GM12878 (cell line): ENCODE measurements at regions not wholly inside any gene's neighbourhood (a gene's known extent, or its start where the extent isn't known, plus 50 kb on each side); places are given as distances from the start of the nearest gene placed in this dataset.

Experiments used
- ATAC-seq: fragments of 200-7000 bp; cut with Tn5 transposase; 3 replicates; pipeline ENCODE4 v1.9.1; 2020; ENCODE audit warnings: mild to moderate bottlenecking, moderate library complexity
- BruUV-seq: library from RNA; stranded (reverse); fragments of 400-500 nt; replicated peaks from 2 replicates; lab custom pipeline; 2021; lab: Mats Ljungman, UMichigan
- CTCF ChIA-PET: fragments of 300-600 bp; sonication (Branson Sonifier 250); formaldehyde crosslinking; extraction: SDS; loops from one replicate; lab custom pipeline; 2021; ENCODE audit warnings: inconsistent platforms; lab: Yijun Ruan, JAX
- POLR2A ChIA-PET: fragments of 350-600 bp; formaldehyde crosslinking; extraction: SDS; loops from one replicate; lab custom pipeline; 2021; ENCODE audit warnings: inconsistent platforms; lab: Charles Lee
- RAD21 ChIA-PET: fragments of 300-600 bp; sonication (Branson Sonifier 250); formaldehyde crosslinking; loops from one replicate; lab custom pipeline; 2023; ENCODE audit warnings: antibody characterized with exemption; ENCODE audit not compliant: unreplicated experiment; lab: Charles Lee
- SMC1A ChIA-PET: fragments of 300-600 bp; sonication (Branson Sonifier 250); formaldehyde crosslinking; loops from one replicate; lab custom pipeline; 2023; ENCODE audit not compliant: unreplicated experiment, uncharacterized antibody; lab: Charles Lee
- DNase-seq: peaks from one replicate; pipeline ENCODE4 v3.0.0-alpha.2; 2011; ENCODE audit warnings: low read depth, low spot score
- FAIRE-seq: peaks from 3 replicates; lab custom pipeline; 2011; peaks lifted over from hg19 to GRCh38; lab: Jason Lieb, UNC
- H2AFZ ChIP-seq: 2 replicates; pipeline ENCODE4 v1.6.0; 2011; ENCODE audit warnings: low read depth, low read length, control low read depth; ENCODE audit not compliant: control insufficient read depth
- H3K27ac ChIP-seq: 2 replicates; pipeline ENCODE4 v1.5.1; 2011; ENCODE audit warnings: control low read depth; ENCODE audit not compliant: control insufficient read depth, insufficient read depth
- H3K27me3 ChIP-seq, 2 experiments: replicated peaks in 1 of 2; 2 replicates each; pipeline versions ENCODE4 v1.6.0 to v1.6.1; 2011; ENCODE audit warnings: low read length in 1 of 2; ENCODE audit not compliant: control insufficient read depth in 2 of 2, insufficient read depth in 2 of 2
- H3K36me3 ChIP-seq, 2 experiments: 2 replicates each; pipeline ENCODE4 v1.5.1; 2011; ENCODE audit warnings: low read length in 1 of 2; ENCODE audit not compliant: control insufficient read depth in 2 of 2, insufficient read depth in 2 of 2
- H3K4me1 ChIP-seq: 2 replicates; pipeline ENCODE4 v1.6.1; 2011; ENCODE audit warnings: mild to moderate bottlenecking, low read length, moderate library complexity, mixed read lengths; ENCODE audit not compliant: control insufficient read depth, insufficient read depth
- H3K4me2 ChIP-seq: 2 replicates; pipeline ENCODE4 v1.6.0; 2011; ENCODE audit warnings: control low read depth; ENCODE audit not compliant: control insufficient read depth, insufficient read depth
- H3K4me3 ChIP-seq: fragments of 200-600 bp; sonication (generic); 2 replicates; pipeline ENCODE4 v1.5.1; 2016
- H3K79me2 ChIP-seq: 2 replicates; pipeline ENCODE4 v1.6.0; 2011; ENCODE audit warnings: low read length; ENCODE audit not compliant: control insufficient read depth, insufficient read depth
- H3K9ac ChIP-seq: 2 replicates; pipeline ENCODE4 v1.8.0; 2011; ENCODE audit warnings: low read length, control low read depth, mixed read lengths; ENCODE audit not compliant: control insufficient read depth, insufficient read depth
- H3K9me3 ChIP-seq: replicated peaks from 3 replicates; pipeline ENCODE4 v1.5.1; 2011; ENCODE audit warnings: mild to moderate bottlenecking, low read length; ENCODE audit not compliant: control insufficient read depth, insufficient read depth
- H4K20me1 ChIP-seq: 2 replicates; pipeline ENCODE4 v1.6.0; 2011; ENCODE audit not compliant: control insufficient read depth, insufficient read depth
- BMI1 ChIP-seq: fragments of 450-650 bp; IDR thresholded peaks from 2 replicates; pipeline ENCODE4 v1.6.1; 2016; ENCODE audit warnings: mild to moderate bottlenecking, moderate library complexity, borderline replicate concordance
- CBFB ChIP-seq: IDR thresholded peaks from 2 replicates; pipeline ENCODE4 v1.6.1; 2016; ENCODE audit warnings: antibody characterized with exemption, low read depth
- CREM ChIP-seq: IDR thresholded peaks from 2 replicates; pipeline ENCODE4 v1.6.1; 2014; ENCODE audit warnings: antibody characterized with exemption, low read depth
- E4F1 ChIP-seq: fragments of 450-650 bp; IDR thresholded peaks from 2 replicates; pipeline ENCODE4 v1.6.1; 2018; ENCODE audit warnings: borderline replicate concordance, mild to moderate bottlenecking; ENCODE audit not compliant: partially characterized antibody
- IKZF1 ChIP-seq: fragments of 450-650 bp; conservative IDR thresholded peaks from 2 replicates; pipeline ENCODE4 v1.6.1; 2017; ENCODE audit warnings: antibody characterized with exemption, mild to moderate bottlenecking
- IKZF2 ChIP-seq, 2 experiments: fragments of 450-650 bp; IDR thresholded peaks; 2 replicates each; pipeline ENCODE4 v1.6.1; 2017; ENCODE audit warnings: mild to moderate bottlenecking in 2 of 2, moderate library complexity in 2 of 2
- LARP7 ChIP-seq: fragments of 450-650 bp; IDR thresholded peaks from 2 replicates; pipeline ENCODE4 v1.6.1; 2017; ENCODE audit warnings: mild to moderate bottlenecking
- MAX ChIP-seq: IDR thresholded peaks from 2 replicates; pipeline ENCODE4 v1.6.1; 2012; ENCODE audit warnings: low read depth, low read length, improper control_type of control experiment
- NFIC ChIP-seq: IDR thresholded peaks from 2 replicates; pipeline ENCODE4 v1.6.1; 2012; ENCODE audit warnings: low read depth, mild to moderate bottlenecking, inconsistent platforms, low read length, moderate library complexity
- NR2C2 ChIP-seq: IDR thresholded peaks from 2 replicates; pipeline ENCODE4 v1.6.1; 2011; ENCODE audit warnings: borderline replicate concordance, low read depth; ENCODE audit not compliant: control insufficient read depth, insufficient read length
- POLR2A ChIP-seq: IDR thresholded peaks from 2 replicates; pipeline ENCODE4 v1.6.1; 2011; ENCODE audit warnings: low read depth, mild to moderate bottlenecking, low read length
- PRDM15 ChIP-seq: fragments of 450-650 bp; formaldehyde crosslinking; IDR thresholded peaks from 2 replicates; pipeline ENCODE4 v1.4.0; 2020; ENCODE audit warnings: mild to moderate bottlenecking, moderate library complexity
- SUPT20H ChIP-seq: IDR thresholded peaks from 2 replicates; pipeline ENCODE4 v1.6.1; 2011; ENCODE audit warnings: low read depth, mild to moderate bottlenecking, low read length, moderate library complexity, borderline replicate concordance; ENCODE audit not compliant: control insufficient read depth
- WGBS: methylation state at CpG from one replicate; pipeline ENCODE4 v1.1.6; 2016; ENCODE audit warnings: low lambda C conversion rate; ENCODE audit not compliant: insufficient replicate concordance, insufficient coverage; ENCODE audit errors: missing lambda C conversion rate; 5-methylcytosine and 5-hydroxymethylcytosine counted together
- in situ Hi-C: fragments of 300-500 bp; cut with MboI; formaldehyde crosslinking; loops from 9 replicates; pipeline ENCODE4 v1.14.3; 2018; ENCODE audit warnings: mixed read lengths
- intact Hi-C: fragments of 100-400 bp; cut with micrococcal nuclease; formaldehyde crosslinking; loops from one replicate; pipeline ENCODE4 v1.14.2; 2022; ENCODE audit not compliant: unreplicated experiment

GRCh38 chr10:30725661-30726060 is 96.1 kb upstream of the LYZL2 start (continued):
- TF ChIP-seq PRDM15 = no peak
- TF ChIP-seq IKZF1 = no peak

- intact Hi-C loops = loop anchor here (10.0 kb wide), 1 partner anchor 771 kb away; no protein-coding TSS in a partner anchor
- Histone ChIP-seq H3K4me1 (peaks cover 8% of the 10 kb centered on the region), H3K79me2 (no peaks in the 10 kb centered on the region), H2AFZ (no peak overlapping the region), H3K27ac (no peak overlapping the region), H4K20me1 (no peaks in the 10 kb centered on the region), H3K36me3 (no peaks in the 10 kb centered on the region), H3K9me3 (no peaks in the 10 kb centered on the region), H3K4me2 (no peak overlapping the region), H3K4me3 (no peak overlapping the region), H3K27me3 (no peaks in the 10 kb centered on the region), H3K9ac (no peak overlapping the region)
- ATAC-seq = no peak
- DNase-seq = no peak
- SMC1A ChIA-PET = interaction anchor here (1.0 to 5.1 kb wide), 4 partner anchors 11 to 1084 kb away, joined by 3 to 35 read pairs (median 3); no protein-coding TSS in a partner anchor
- in situ Hi-C loops = no loop called here
- CTCF ChIA-PET = interaction anchor here (1.4 to 4.8 kb wide), 3 partner anchors 16 to 132 kb away, joined by 3 to 49 read pairs (median 6); no protein-coding TSS in a partner anchor
- BruUV-seq = no TSS peak
- POLR2A ChIA-PET = no interaction called here
- no peak for FAIRE-seq
- RAD21 ChIA-PET = interaction anchor here (1.4 to 1.8 kb wide), 2 partner anchors 16 to 37 kb away, joined by 4 to 5 read pairs; no protein-coding TSS in a partner anchor
- WGBS = 92% methylated on average over 9 of the region's 9 CpGs
- TF ChIP-seq E4F1 (no peak), LARP7 (no peak), BMI1 (no peak), SUPT20H (no peak), PRDM15 (no peak), NR2C2 (no peak), MAX (no peak), IKZF2 (IDR thresholded peaks at IDR 0.05) (no peak), NFIC (no peak), CBFB (no peak), CREM (no peak), POLR2A (no peak)
These were observed 94.7 kb upstream of the LYZL2 start for GRCh38 chr10:30724296-30724695.
